GM12878 (cell line): ENCODE measurements at regions not wholly inside any gene's neighbourhood (a gene's known extent, or its start where the extent isn't known, plus 50 kb on each side); places are given as distances from the start of the nearest gene placed in this dataset.

ENCODE experiments used
- ATAC-seq: fragments of 200-7000 bp; cut with Tn5 transposase; 3 replicates; pipeline ENCODE4 v1.9.1; 2020; ENCODE audit warnings: mild to moderate bottlenecking, moderate library complexity
- BruUV-seq: library from RNA; stranded (reverse); fragments of 400-500 nt; replicated peaks from 2 replicates; lab custom pipeline; 2021; lab: Mats Ljungman, UMichigan
- CTCF ChIA-PET: fragments of 300-600 bp; sonication (Branson Sonifier 250); formaldehyde crosslinking; extraction: SDS; loops from one replicate; lab custom pipeline; 2021; ENCODE audit warnings: inconsistent platforms; lab: Yijun Ruan, JAX
- POLR2A ChIA-PET: fragments of 350-600 bp; formaldehyde crosslinking; extraction: SDS; loops from one replicate; lab custom pipeline; 2021; ENCODE audit warnings: inconsistent platforms; lab: Charles Lee
- RAD21 ChIA-PET: fragments of 300-600 bp; sonication (Branson Sonifier 250); formaldehyde crosslinking; loops from one replicate; lab custom pipeline; 2023; ENCODE audit warnings: antibody characterized with exemption; ENCODE audit not compliant: unreplicated experiment; lab: Charles Lee
- SMC1A ChIA-PET: fragments of 300-600 bp; sonication (Branson Sonifier 250); formaldehyde crosslinking; loops from one replicate; lab custom pipeline; 2023; ENCODE audit not compliant: unreplicated experiment, uncharacterized antibody; lab: Charles Lee
- DNase-seq: peaks from one replicate; pipeline ENCODE4 v3.0.0-alpha.2; 2011; ENCODE audit warnings: low read depth, low spot score
- FAIRE-seq: peaks from 3 replicates; lab custom pipeline; 2011; peaks lifted over from hg19 to GRCh38; lab: Jason Lieb, UNC
- H2AFZ ChIP-seq: 2 replicates; pipeline ENCODE4 v1.6.0; 2011; ENCODE audit warnings: low read depth, low read length, control low read depth; ENCODE audit not compliant: control insufficient read depth
- H3K27ac ChIP-seq: 2 replicates; pipeline ENCODE4 v1.5.1; 2011; ENCODE audit warnings: control low read depth; ENCODE audit not compliant: control insufficient read depth, insufficient read depth
- H3K27me3 ChIP-seq, 2 experiments: replicated peaks in 1 of 2; 2 replicates each; pipeline versions ENCODE4 v1.6.0 to v1.6.1; 2011; ENCODE audit warnings: low read length in 1 of 2; ENCODE audit not compliant: control insufficient read depth in 2 of 2, insufficient read depth in 2 of 2
- H3K36me3 ChIP-seq, 2 experiments: 2 replicates each; pipeline ENCODE4 v1.5.1; 2011; ENCODE audit warnings: low read length in 1 of 2; ENCODE audit not compliant: control insufficient read depth in 2 of 2, insufficient read depth in 2 of 2
- H3K4me1 ChIP-seq: 2 replicates; pipeline ENCODE4 v1.6.1; 2011; ENCODE audit warnings: mild to moderate bottlenecking, low read length, moderate library complexity, mixed read lengths; ENCODE audit not compliant: control insufficient read depth, insufficient read depth
- H3K4me2 ChIP-seq: 2 replicates; pipeline ENCODE4 v1.6.0; 2011; ENCODE audit warnings: control low read depth; ENCODE audit not compliant: control insufficient read depth, insufficient read depth
- H3K4me3 ChIP-seq: fragments of 200-600 bp; sonication (generic); 2 replicates; pipeline ENCODE4 v1.5.1; 2016
- H3K79me2 ChIP-seq: 2 replicates; pipeline ENCODE4 v1.6.0; 2011; ENCODE audit warnings: low read length; ENCODE audit not compliant: control insufficient read depth, insufficient read depth
- H3K9ac ChIP-seq: 2 replicates; pipeline ENCODE4 v1.8.0; 2011; ENCODE audit warnings: low read length, control low read depth, mixed read lengths; ENCODE audit not compliant: control insufficient read depth, insufficient read depth
- H3K9me3 ChIP-seq: replicated peaks from 3 replicates; pipeline ENCODE4 v1.5.1; 2011; ENCODE audit warnings: mild to moderate bottlenecking, low read length; ENCODE audit not compliant: control insufficient read depth, insufficient read depth
- H4K20me1 ChIP-seq: 2 replicates; pipeline ENCODE4 v1.6.0; 2011; ENCODE audit not compliant: control insufficient read depth, insufficient read depth
- BACH1 ChIP-seq: fragments of 450-650 bp; IDR thresholded peaks from 2 replicates; pipeline ENCODE4 v1.6.1; 2017; ENCODE audit warnings: mild to moderate bottlenecking, borderline replicate concordance
- HDAC6 ChIP-seq: fragments of 200-600 bp; sonication (generic); IDR thresholded peaks from one replicate; pipeline ENCODE4 v1.8.0; 2017; ENCODE audit warnings: antibody characterized with exemption; ENCODE audit not compliant: unreplicated experiment
- HDGF ChIP-seq: fragments of 450-650 bp; IDR thresholded peaks from 2 replicates; pipeline ENCODE4 v1.6.1; 2016; ENCODE audit warnings: antibody characterized with exemption
- IKZF2 ChIP-seq, 2 experiments: fragments of 450-650 bp; IDR thresholded peaks; 2 replicates each; pipeline ENCODE4 v1.6.1; 2017; ENCODE audit warnings: mild to moderate bottlenecking in 2 of 2, moderate library complexity in 2 of 2
- KLF5 ChIP-seq: fragments of 450-650 bp; IDR thresholded peaks from 2 replicates; pipeline ENCODE4 v1.6.1; 2014; ENCODE audit warnings: mild to moderate bottlenecking; ENCODE audit not compliant: partially characterized antibody
- MTA3 ChIP-seq: IDR thresholded peaks from 2 replicates; pipeline ENCODE4 v1.6.1; 2012; ENCODE audit warnings: low read length, inconsistent platforms, borderline replicate concordance
- NFIC ChIP-seq: IDR thresholded peaks from 2 replicates; pipeline ENCODE4 v1.6.1; 2012; ENCODE audit warnings: low read depth, mild to moderate bottlenecking, inconsistent platforms, low read length, moderate library complexity
- NFYA ChIP-seq: IDR thresholded peaks from 2 replicates; pipeline ENCODE4 v1.6.1; 2011; ENCODE audit warnings: low read depth, mild to moderate bottlenecking, low read length, improper control_type of control experiment, borderline replicate concordance
- NR2F1 ChIP-seq: fragments of 450-650 bp; conservative IDR thresholded peaks from 2 replicates; pipeline ENCODE4 v1.6.1; 2017; ENCODE audit warnings: mild to moderate bottlenecking
- PAX5 ChIP-seq: IDR thresholded peaks from 2 replicates; pipeline ENCODE4 v1.6.1; 2011; ENCODE audit warnings: low read depth, low read length, borderline replicate concordance
- POLR2A ChIP-seq: IDR thresholded peaks from 2 replicates; pipeline ENCODE4 v1.6.1; 2011; ENCODE audit warnings: low read depth, mild to moderate bottlenecking, low read length
- POLR2AphosphoS2 ChIP-seq: IDR thresholded peaks from 2 replicates; pipeline ENCODE4 v1.6.1; 2011; ENCODE audit warnings: low read depth, mild to moderate bottlenecking, low read length, improper control_type of control experiment, moderate library complexity
- RB1 ChIP-seq: fragments of 450-650 bp; formaldehyde crosslinking; IDR thresholded peaks from 2 replicates; pipeline ENCODE4 v1.6.1; 2017; ENCODE audit warnings: mild to moderate bottlenecking, borderline replicate concordance
- RCOR1 ChIP-seq: conservative IDR thresholded peaks from 2 replicates; pipeline ENCODE4 v1.6.1; 2012; ENCODE audit warnings: low read depth, low read length, improper control_type of control experiment
- RFX5 ChIP-seq: IDR thresholded peaks from 2 replicates; pipeline ENCODE4 v1.6.1; 2011; ENCODE audit warnings: low read depth, low read length, improper control_type of control experiment
- SMAD1 ChIP-seq: fragments of 450-650 bp; IDR thresholded peaks from 2 replicates; pipeline ENCODE4 v1.6.1; 2018; ENCODE audit warnings: mild to moderate bottlenecking, low read depth; ENCODE audit not compliant: partially characterized antibody
- SREBF1 ChIP-seq: IDR thresholded peaks from 2 replicates; pipeline ENCODE4 v1.6.1; 2012; ENCODE audit warnings: mild to moderate bottlenecking, low read length
- STAT1 ChIP-seq: fragments of 450-650 bp; conservative IDR thresholded peaks from 2 replicates; pipeline ENCODE4 v1.6.1; 2014; ENCODE audit warnings: antibody characterized with exemption, mild to moderate bottlenecking
- STAT3 ChIP-seq: IDR thresholded peaks from 2 replicates; pipeline ENCODE4 v1.6.1; 2011; ENCODE audit warnings: low read depth, low read length, improper control_type of control experiment
- TBL1XR1 ChIP-seq: IDR thresholded peaks from 2 replicates; pipeline ENCODE4 v1.6.1; 2012; ENCODE audit warnings: low read depth, low read length, improper control_type of control experiment
- YBX1 ChIP-seq: fragments of 450-650 bp; IDR thresholded peaks from 2 replicates; pipeline ENCODE4 v1.6.1; 2016; ENCODE audit warnings: antibody characterized with exemption
- ZSCAN29 ChIP-seq: fragments of 450-650 bp; IDR thresholded peaks from 2 replicates; pipeline ENCODE4 v1.6.1; 2017; ENCODE audit warnings: mild to moderate bottlenecking, moderate library complexity
- WGBS: methylation state at CpG from one replicate; pipeline ENCODE4 v1.1.6; 2016; ENCODE audit warnings: low lambda C conversion rate; ENCODE audit not compliant: insufficient replicate concordance, insufficient coverage; ENCODE audit errors: missing lambda C conversion rate; 5-methylcytosine and 5-hydroxymethylcytosine counted together
- in situ Hi-C: fragments of 300-500 bp; cut with MboI; formaldehyde crosslinking; loops from 9 replicates; pipeline ENCODE4 v1.14.3; 2018; ENCODE audit warnings: mixed read lengths
- intact Hi-C: fragments of 100-400 bp; cut with micrococcal nuclease; formaldehyde crosslinking; loops from one replicate; pipeline ENCODE4 v1.14.2; 2022; ENCODE audit not compliant: unreplicated experiment
- TF ChIP-seq, protein P1 (sequence below): IDR thresholded peaks from 2 replicates; pipeline ENCODE4 v1.6.1; 2012; ENCODE audit warnings: low read depth, low read length, improper control_type of control experiment

DNA sequence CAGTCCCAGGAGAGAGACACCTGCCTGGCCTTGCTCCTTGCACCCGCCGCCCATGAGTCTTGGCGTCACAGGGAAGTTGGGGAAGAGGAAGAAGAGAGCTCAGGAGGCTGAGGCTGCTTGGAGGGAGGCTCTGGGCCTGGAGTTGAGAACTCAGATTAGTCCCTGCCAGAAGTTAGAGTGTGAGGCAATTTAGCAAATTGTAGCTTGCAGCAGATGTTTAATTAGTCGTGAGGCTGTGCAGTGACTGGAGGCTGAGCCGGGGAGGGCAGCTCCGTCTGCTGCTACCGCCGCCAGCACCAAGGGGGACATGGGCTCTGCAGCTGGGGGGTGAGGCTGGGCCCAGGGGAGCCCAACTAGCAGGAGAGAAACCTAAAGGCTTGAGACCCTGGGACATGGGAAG, 738.3 kb upstream of the EEF2KMT start:
- ChIA-PET SMC1A (no interaction called here), CTCF (no interaction called here), POLR2A (no interaction called here), RAD21 (no interaction called here)
- H3K9ac ChIP-seq = no peak overlapping the region
- in situ Hi-C loops = no loop called here
- no peak overlapping the region for H3K4me3 ChIP-seq
- H3K36me3 ChIP-seq = no peaks in the 10 kb centered on the region
- no peaks in the 10 kb centered on the region for H3K27me3 ChIP-seq
- 72% methylated on average over 8 of the region's 8 CpGs for WGBS
- FAIRE-seq = no peak
- no peak for ATAC-seq
- no peak overlapping the region for H3K4me2 ChIP-seq
- no peaks in the 10 kb centered on the region for H3K79me2 ChIP-seq
- intact Hi-C loops = no loop called here
- no peak for DNase-seq
- H3K27ac ChIP-seq = no peak overlapping the region
- H4K20me1 ChIP-seq = no peaks in the 10 kb centered on the region
- H2AFZ ChIP-seq = no peak overlapping the region
- no TSS peak for BruUV-seq
- H3K4me1 ChIP-seq = no peaks in the 10 kb centered on the region
- H3K9me3 ChIP-seq = no peaks in the 10 kb centered on the region; the same call in 2 of the 3 replicates
- TF ChIP-seq STAT1 (no peak), BACH1 (no peak), SMAD1 (no peak), POLR2AphosphoS2 (no peak), RB1 (no peak), RCOR1 (no peak), RFX5 (no peak), POLR2A (no peak)
- TF ChIP-seq, protein P1, sequence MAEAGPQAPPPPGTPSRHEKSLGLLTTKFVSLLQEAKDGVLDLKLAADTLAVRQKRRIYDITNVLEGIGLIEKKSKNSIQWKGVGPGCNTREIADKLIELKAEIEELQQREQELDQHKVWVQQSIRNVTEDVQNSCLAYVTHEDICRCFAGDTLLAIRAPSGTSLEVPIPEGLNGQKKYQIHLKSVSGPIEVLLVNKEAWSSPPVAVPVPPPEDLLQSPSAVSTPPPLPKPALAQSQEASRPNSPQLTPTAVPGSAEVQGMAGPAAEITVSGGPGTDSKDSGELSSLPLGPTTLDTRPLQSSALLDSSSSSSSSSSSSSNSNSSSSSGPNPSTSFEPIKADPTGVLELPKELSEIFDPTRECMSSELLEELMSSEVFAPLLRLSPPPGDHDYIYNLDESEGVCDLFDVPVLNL = no peak
- TF ChIP-seq, all 136 proteins: peak for 0

DNA sequence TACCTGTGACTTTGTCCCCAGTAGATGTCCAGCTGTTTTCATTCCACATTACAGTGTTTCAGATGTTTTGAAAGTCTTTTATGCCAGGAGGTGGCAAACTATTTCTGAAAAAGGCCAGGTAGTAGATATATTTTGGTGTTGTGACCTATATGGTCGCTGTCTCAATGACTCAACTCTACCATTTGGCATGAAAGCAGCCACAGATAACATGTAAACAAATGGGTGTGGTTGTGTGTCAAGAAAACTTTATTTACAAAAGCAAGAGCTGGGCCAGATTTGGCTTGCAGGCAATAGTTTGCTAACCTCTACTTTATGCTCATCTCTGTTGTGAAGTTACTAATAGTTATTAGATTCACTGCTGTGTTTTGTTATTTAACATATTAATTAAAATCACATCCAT, 728.7 kb upstream of the EEF2KMT start:
- no peak overlapping the region for H3K4me3 ChIP-seq
- no peaks in the 10 kb centered on the region; the same call in 2 of the 3 replicates for H3K9me3 ChIP-seq
- intact Hi-C loops = no loop called here
- SMC1A ChIA-PET = no interaction called here
- in situ Hi-C loops = no loop called here
- ATAC-seq = no peak
- no peaks in the 10 kb centered on the region for H4K20me1 ChIP-seq
- RAD21 ChIA-PET = no interaction called here
- POLR2A ChIA-PET = no interaction called here
- 0% methylated on average over 1 of the region's 1 CpG for WGBS
- H3K4me2 ChIP-seq = no peak overlapping the region
- no TSS peak for BruUV-seq
- CTCF ChIA-PET = no interaction called here
- no peak for DNase-seq
- H3K79me2 ChIP-seq = no peaks in the 10 kb centered on the region
- no peak overlapping the region for H3K9ac ChIP-seq
- no peak overlapping the region for H3K27ac ChIP-seq
- H3K36me3 ChIP-seq = no peaks in the 10 kb centered on the region
- H2AFZ ChIP-seq = no peak overlapping the region
- no peaks in the 10 kb centered on the region for H3K27me3 ChIP-seq
- no peak for FAIRE-seq
- H3K4me1 ChIP-seq = no peaks in the 10 kb centered on the region
- no peak for TF ChIP-seq IKZF2 (IDR thresholded peaks at IDR 0.05)
- TF ChIP-seq PAX5 = no peak
- no peak for TF ChIP-seq RCOR1
- no peak for TF ChIP-seq SREBF1
- no peak for TF ChIP-seq KLF5
- TF ChIP-seq MTA3 = no peak
- no peak for TF ChIP-seq NFIC
- no peak for TF ChIP-seq RFX5
- no peak for TF ChIP-seq ZSCAN29
- TF ChIP-seq NFYA = no peak
- no peak for TF ChIP-seq BACH1
- TF ChIP-seq STAT3 = no peak
- no peak for TF ChIP-seq HDAC6
- no peak for TF ChIP-seq HDGF
- no peak for TF ChIP-seq TBL1XR1
- no peak for TF ChIP-seq YBX1
- no peak for TF ChIP-seq NR2F1
